AG04450 (cell line): ENCODE measurements at regions not wholly inside any gene's neighbourhood (a gene's known extent, or its start where the extent isn't known, plus 50 kb on each side); places are given as distances from the start of the nearest gene placed in this dataset.
"Not testable (repeated sequence)": the region's sequence is repeated elsewhere in the genome, so short reads cannot be mapped to it uniquely, and the experiment has no call there.

Source experiments
- CTCF ChIA-PET: fragments of 300-600, 350-600 bp; formaldehyde crosslinking; extraction: SDS; loops from one replicate; lab custom pipeline; 2022; ENCODE audit warnings: antibody characterized with exemption, inconsistent platforms; lab: Charles Lee
- POLR2A ChIA-PET: fragments of 350-600 bp; formaldehyde crosslinking; extraction: SDS; loops from one replicate; lab custom pipeline; 2021; ENCODE audit warnings: antibody characterized with exemption, inconsistent platforms; lab: Yijun Ruan, JAX
- DNase-seq: peaks from one replicate; pipeline ENCODE4 v3.0.0-alpha.2; 2011; ENCODE audit warnings: low read depth, low spot score
- H3K27ac ChIP-seq: one replicate; pipeline ENCODE4 v1.5.1; 2012; ENCODE audit warnings: low read depth, low read length, control low read depth
- H3K27me3 ChIP-seq: one replicate; pipeline ENCODE4 v1.6.0; 2012; ENCODE audit warnings: low read length; ENCODE audit not compliant: control insufficient read depth, insufficient read depth
- H3K4me3 ChIP-seq: 2 replicates; pipeline ENCODE4 v1.5.1; 2011; ENCODE audit warnings: mild to moderate bottlenecking, low read depth, low read length, control low read depth
- H3K9me3 ChIP-seq: 2 replicates; pipeline ENCODE4 v1.5.1; 2012; ENCODE audit warnings: low read length; ENCODE audit not compliant: control insufficient read depth, insufficient read depth
- CTCF ChIP-seq: IDR thresholded peaks from 2 replicates; pipeline ENCODE4 v1.5.1; 2011; ENCODE audit warnings: low read depth, low read length, control low read depth, inconsistent platforms

- Histone ChIP-seq H3K27me3 (no peaks in the 10 kb centered on the region), H3K27ac (no peak overlapping the region), H3K4me3 (no peak overlapping the region), H3K9me3 (peaks cover 2% of the 10 kb centered on the region)
- POLR2A ChIA-PET: no interaction called here
- CTCF ChIA-PET: no interaction called here
- no peak for TF ChIP-seq CTCF
- no peak for DNase-seq
These were observed 246.7 kb downstream of the PCDH17 start for GRCh38 chr13:57878291-57878690.

- Histone ChIP-seq H3K27me3 (no peaks in the 10 kb centered on the region), H3K27ac (no peak overlapping the region), H3K4me3 (no peak overlapping the region), H3K9me3 (peaks cover 4% of the 10 kb centered on the region; the same call in 1 of the 2 replicates)
- POLR2A ChIA-PET: no interaction called here
- CTCF ChIA-PET: no interaction called here
- no peak for DNase-seq
- no peak for TF ChIP-seq CTCF
These were observed 265.7 kb downstream of the PCDH17 start for GRCh38 chr13:57897225-57897624.

- CTCF ChIA-PET: no interaction called here
- no peak overlapping the region for H3K27ac ChIP-seq
- peaks cover 4% of the 10 kb centered on the region; the same call in 1 of the 2 replicates for H3K9me3 ChIP-seq
- no peak overlapping the region for H3K4me3 ChIP-seq
- no peak for DNase-seq
- H3K27me3 ChIP-seq: no peaks in the 10 kb centered on the region
- POLR2A ChIA-PET: no interaction called here
- no peak for TF ChIP-seq CTCF
These were observed 267.6 kb downstream of the PCDH17 start for GRCh38 chr13:57899096-57899495.

- CTCF ChIA-PET, H3K4me3 ChIP-seq, H3K27ac ChIP-seq, DNase-seq, POLR2A ChIA-PET, H3K27me3 ChIP-seq, H3K9me3 ChIP-seq: not testable (repeated sequence)
These were observed 278.3 kb downstream of the PCDH17 start for GRCh38 chr13:57909833-57910232.

- TF ChIP-seq CTCF: no peak
- Histone ChIP-seq H3K9me3 (peaks cover 3% of the 10 kb centered on the region; the same call in 1 of the 2 replicates), H3K4me3 (no peak overlapping the region), H3K27ac (no peak overlapping the region), H3K27me3 (no peaks in the 10 kb centered on the region)
- DNase-seq: no peak
- ChIA-PET CTCF (no interaction called here), POLR2A (no interaction called here)
These were observed 286.5 kb downstream of the PCDH17 start for GRCh38 chr13:57918086-57918485.

GRCh38 chr13:57918913-57919312 lies 287.4 kb downstream of the PCDH17 start:
- POLR2A ChIA-PET: no interaction called here
- CTCF ChIA-PET: no interaction called here

More at GRCh38 chr13:57918913-57919312, 287.4 kb downstream of the PCDH17 start:
- H3K27ac ChIP-seq: no peak overlapping the region
- no peaks in the 10 kb centered on the region for H3K27me3 ChIP-seq
- H3K4me3 ChIP-seq: no peak overlapping the region
- peaks cover 3% of the 10 kb centered on the region; the same call in 1 of the 2 replicates for H3K9me3 ChIP-seq
- TF ChIP-seq CTCF: no peak
- no peak for DNase-seq
